HG02798 (cell line): ENCODE measurements at regions not wholly inside any gene's neighbourhood (a gene's known extent, or its start where the extent isn't known, plus 50 kb on each side); places are given as distances from the start of the nearest gene placed in this dataset.
"Not testable (repeated sequence)": the region's sequence is repeated elsewhere in the genome, so short reads cannot be mapped to it uniquely, and the experiment has no call there.

Experiments
- ATAC-seq: cut with Tn5 transposase; IDR thresholded peaks from one replicate; pipeline ENCODE4 v1.9.1; 2021; ENCODE audit warnings: mild to moderate bottlenecking; ENCODE audit not compliant: unreplicated experiment, poor library complexity

- no peak for ATAC-seq
Measured at GRCh38 chr4:120636120-120636630, 286.4 kb downstream of the PRDM5 start.

GRCh38 chr4:120633810-120634209 is 288.7 kb downstream of the PRDM5 start:
- ATAC-seq: no peak

GRCh38 chr4:120630427-120630826 is 292.1 kb downstream of the PRDM5 start:
- no peak for ATAC-seq

- no peak for ATAC-seq
Measured at GRCh38 chr4:120629546-120630108, 292.9 kb downstream of the PRDM5 start.

- no peak for ATAC-seq
Measured at GRCh38 chr4:120622601-120623000, 299.9 kb downstream of the PRDM5 start.

- ATAC-seq: no peak
Measured at GRCh38 chr4:120617171-120617570, 305.4 kb downstream of the PRDM5 start.

GRCh38 chr4:120616041-120616440 is 306.5 kb downstream of the PRDM5 start:
- ATAC-seq: no peak

GRCh38 chr4:120613778-120614177 is 308.7 kb downstream of the PRDM5 start:
- no peak for ATAC-seq

GRCh38 chr4:120611092-120611491 is 311.4 kb downstream of the PRDM5 start:
- ATAC-seq: no peak

GRCh38 chr4:120591038-120591437 is 331.5 kb downstream of the PRDM5 start:
- ATAC-seq: no peak

- ATAC-seq: no peak
Measured at GRCh38 chr4:120589787-120590186, 332.7 kb downstream of the PRDM5 start.

GRCh38 chr4:120568731-120569130 is 353.8 kb downstream of the PRDM5 start:
- no peak for ATAC-seq

- no peak for ATAC-seq
Measured at GRCh38 chr4:120561648-120562047, 360.9 kb downstream of the PRDM5 start.

- ATAC-seq: no peak
Measured at GRCh38 chr4:120557372-120557771, 365.2 kb downstream of the PRDM5 start.

- ATAC-seq: no peak
Measured at GRCh38 chr4:120555058-120555457, 367.5 kb downstream of the PRDM5 start.

GRCh38 chr4:120554086-120554485 is 368.4 kb downstream of the PRDM5 start:
- no peak for ATAC-seq

GRCh38 chr4:120550624-120551220 is 371.8 kb downstream of the PRDM5 start:
- ATAC-seq: not testable (repeated sequence)

GRCh38 chr4:120549011-120549570 is 373.4 kb downstream of the PRDM5 start:
- no peak for ATAC-seq

- no peak for ATAC-seq
Measured at GRCh38 chr4:120545391-120545790, 377.1 kb downstream of the PRDM5 start.

- ATAC-seq: no peak
Measured at GRCh38 chr4:120544838-120545237, 377.7 kb downstream of the PRDM5 start.

GRCh38 chr4:120540625-120541024 is 381.9 kb downstream of the PRDM5 start:
- no peak for ATAC-seq

- ATAC-seq: no peak
Measured at GRCh38 chr4:120536884-120537283, 385.6 kb downstream of the PRDM5 start.
